Fibroblast of the aortic adventitia (primary cell): ENCODE measurements at regions not wholly inside any gene's neighbourhood (a gene's known extent, or its start where the extent isn't known, plus 50 kb on each side); places are given as distances from the start of the nearest gene placed in this dataset.

ENCODE experiments used
- DNase-seq: peaks from one replicate; pipeline ENCODE4 v3.0.0-alpha.2; 2010; ENCODE audit warnings: low read depth
- H3K4me3 ChIP-seq: 2 replicates; pipeline ENCODE4 v1.5.1; 2011; ENCODE audit warnings: low read depth, mild to moderate bottlenecking, control low read depth, low read length, moderate library complexity
- TF ChIP-seq, protein P1 (sequence below): IDR thresholded peaks from 2 replicates; pipeline ENCODE4 v1.5.1; 2011; ENCODE audit warnings: mild to moderate bottlenecking, low read length, control low read depth, inconsistent platforms; ENCODE audit not compliant: insufficient read depth

DNA sequence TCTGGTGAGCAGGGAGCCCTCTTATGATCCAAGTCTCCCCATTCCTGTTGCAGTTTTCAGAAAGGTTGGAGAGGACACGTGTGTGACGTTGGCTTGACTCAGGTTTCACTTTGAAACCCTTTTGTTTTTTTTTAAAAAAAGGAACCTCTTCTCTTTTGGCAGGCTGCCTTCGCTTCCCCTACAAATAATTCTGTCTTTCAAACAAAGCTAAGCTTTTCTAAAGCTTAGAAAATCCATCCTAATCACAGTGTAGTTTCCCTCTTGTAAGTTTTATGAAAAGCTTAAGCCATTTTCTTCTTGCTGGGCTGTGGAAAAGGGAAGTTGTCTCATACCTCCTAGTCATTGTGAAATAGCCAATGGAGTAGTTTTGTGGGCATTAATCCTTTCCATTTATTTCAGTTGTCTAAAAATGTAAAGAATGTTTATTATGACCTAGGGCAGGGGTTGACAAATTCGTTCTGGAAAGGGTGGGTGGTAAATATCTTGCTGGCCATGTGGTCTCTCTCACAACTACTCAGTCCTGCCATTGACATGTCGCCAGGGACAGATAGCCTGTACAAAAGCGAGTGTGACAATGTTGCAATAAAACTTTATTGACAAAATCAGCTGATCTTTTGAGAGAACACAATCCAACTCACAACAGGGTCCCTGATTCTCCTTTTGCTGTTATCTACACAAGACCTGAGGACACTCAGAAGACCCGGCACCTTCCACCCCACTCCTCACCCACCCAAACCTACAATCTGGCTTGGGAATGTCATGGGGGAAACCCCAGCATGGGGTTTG is 878.8 kb downstream of the RNF144A start:
- peak; percentile 31 for DNase-seq
- TF ChIP-seq, protein P1, sequence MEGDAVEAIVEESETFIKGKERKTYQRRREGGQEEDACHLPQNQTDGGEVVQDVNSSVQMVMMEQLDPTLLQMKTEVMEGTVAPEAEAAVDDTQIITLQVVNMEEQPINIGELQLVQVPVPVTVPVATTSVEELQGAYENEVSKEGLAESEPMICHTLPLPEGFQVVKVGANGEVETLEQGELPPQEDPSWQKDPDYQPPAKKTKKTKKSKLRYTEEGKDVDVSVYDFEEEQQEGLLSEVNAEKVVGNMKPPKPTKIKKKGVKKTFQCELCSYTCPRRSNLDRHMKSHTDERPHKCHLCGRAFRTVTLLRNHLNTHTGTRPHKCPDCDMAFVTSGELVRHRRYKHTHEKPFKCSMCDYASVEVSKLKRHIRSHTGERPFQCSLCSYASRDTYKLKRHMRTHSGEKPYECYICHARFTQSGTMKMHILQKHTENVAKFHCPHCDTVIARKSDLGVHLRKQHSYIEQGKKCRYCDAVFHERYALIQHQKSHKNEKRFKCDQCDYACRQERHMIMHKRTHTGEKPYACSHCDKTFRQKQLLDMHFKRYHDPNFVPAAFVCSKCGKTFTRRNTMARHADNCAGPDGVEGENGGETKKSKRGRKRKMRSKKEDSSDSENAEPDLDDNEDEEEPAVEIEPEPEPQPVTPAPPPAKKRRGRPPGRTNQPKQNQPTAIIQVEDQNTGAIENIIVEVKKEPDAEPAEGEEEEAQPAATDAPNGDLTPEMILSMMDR, result no peak
- H3K4me3 ChIP-seq, result no peak overlapping the region

DNA sequence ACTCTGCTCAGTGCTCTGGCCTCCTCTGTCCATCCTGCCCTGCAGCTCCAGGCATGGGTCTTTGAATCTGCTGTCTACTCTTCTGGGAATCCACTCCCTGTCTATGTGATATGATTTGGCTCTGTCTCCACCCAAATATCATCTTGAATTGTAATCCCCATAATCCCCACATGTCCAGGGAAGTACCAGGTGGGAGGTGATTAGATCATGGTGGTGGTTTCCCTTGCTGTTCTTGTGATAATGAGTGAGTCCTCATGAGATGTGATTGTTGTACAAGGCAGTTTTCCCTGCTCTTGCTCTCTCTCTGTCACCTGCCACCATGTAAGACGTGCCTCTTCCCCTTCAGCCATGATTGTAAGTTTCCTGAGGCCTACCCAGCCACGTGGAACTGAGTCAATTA is 881.8 kb upstream of the ID2 start:
- TF ChIP-seq, protein P1, result no peak
- no peak for DNase-seq
- no peak overlapping the region for H3K4me3 ChIP-seq

DNA sequence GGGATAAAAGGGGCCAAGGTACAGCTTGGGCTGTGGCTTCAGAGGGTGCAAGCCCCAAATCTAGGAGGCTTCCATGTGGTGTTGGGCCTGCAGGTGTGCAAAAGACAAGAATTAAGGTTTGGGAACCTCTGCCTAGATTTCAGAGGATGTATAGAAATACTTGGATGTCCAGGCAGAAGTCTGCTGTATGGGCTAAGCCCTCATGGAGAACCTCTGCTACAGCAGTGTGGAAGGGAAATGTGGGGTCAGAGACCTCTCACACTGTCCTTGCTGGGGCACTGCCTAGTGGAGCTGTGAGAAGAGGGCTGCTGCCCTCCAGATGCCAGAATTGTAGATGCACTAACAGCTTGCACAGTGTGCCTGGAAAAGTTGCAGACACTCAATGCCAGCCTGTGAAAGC is 880.6 kb upstream of the ID2 start:
- TF ChIP-seq, protein P1, result no peak
- DNase-seq, result no peak
- no peak overlapping the region for H3K4me3 ChIP-seq

DNA sequence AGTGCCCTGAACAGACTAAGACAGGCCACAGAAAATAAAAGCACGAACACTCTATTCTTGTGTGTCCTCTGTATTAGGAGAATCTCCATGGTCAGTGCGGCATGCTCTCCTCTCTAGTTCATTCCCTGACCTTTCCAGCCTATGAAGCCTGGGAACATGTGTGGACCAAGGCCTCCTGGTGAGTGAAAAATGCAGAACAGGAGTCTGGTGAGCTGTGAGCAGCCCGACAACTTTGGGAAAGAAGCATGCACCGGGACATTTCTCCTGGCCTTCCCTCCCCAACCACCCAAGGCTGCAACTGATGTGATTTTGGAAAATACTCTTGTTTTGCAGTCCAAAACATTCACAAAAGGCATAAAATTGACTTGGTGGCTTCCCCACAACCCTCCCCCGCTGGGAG is 878.3 kb upstream of the ID2 start:
- no peak overlapping the region for H3K4me3 ChIP-seq
- TF ChIP-seq, protein P1, result no peak
- no peak for DNase-seq

DNA sequence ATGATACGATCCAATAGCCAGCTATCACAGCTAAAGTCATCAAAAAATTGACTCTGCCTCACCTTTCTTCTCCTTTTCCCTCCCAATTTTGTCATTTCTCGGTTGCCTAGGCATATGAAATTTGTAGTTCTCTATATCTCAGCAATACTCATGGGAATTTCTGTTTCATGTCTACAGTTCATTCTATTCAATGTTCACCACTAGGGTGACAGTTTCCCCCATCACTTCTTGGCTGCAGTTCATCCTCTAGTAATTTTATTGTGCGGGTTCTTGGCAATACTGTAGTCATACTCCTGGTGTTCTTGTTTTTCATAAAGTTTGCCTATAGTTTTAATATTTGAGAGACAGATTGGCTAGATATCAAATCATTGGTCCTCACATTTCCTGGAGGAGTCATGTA is 872.2 kb upstream of the ID2 start:
- DNase-seq, result no peak
- TF ChIP-seq, protein P1, result no peak

DNA sequence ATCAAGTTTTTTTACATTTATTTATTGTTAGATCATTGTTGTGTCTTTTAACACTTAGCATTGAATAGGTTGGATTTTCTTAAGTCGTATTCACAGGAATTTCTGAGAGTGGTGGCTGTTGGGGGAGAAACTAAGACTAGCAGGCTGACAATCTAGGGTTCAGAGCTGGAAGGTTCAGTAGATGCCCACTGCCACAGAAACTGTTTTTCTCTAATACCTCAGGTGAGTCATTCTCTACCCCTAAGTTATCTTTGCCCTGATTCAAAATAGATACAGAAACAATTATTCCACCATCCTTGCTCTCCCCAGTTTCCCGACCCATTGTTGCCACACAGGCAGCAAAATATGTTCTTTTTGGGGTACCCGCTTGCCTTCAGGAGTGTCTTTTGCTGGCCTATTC is 870.8 kb upstream of the ID2 start:
- H3K4me3 ChIP-seq, result no peak overlapping the region
- TF ChIP-seq, protein P1, result no peak

More for the DNA sequence above, 872.2 kb upstream of the ID2 start:
- H3K4me3 ChIP-seq, result no peak overlapping the region

More for the DNA sequence above, 870.8 kb upstream of the ID2 start:
- no peak for DNase-seq
